H1 (cell line): ENCODE measurements at regions not wholly inside any gene's neighbourhood (a gene's known extent, or its start where the extent isn't known, plus 50 kb on each side); places are given as distances from the start of the nearest gene placed in this dataset.

Experiments used
- CTCF ChIA-PET: fragments of 300-600 bp; sonication (Branson Sonifier 250); formaldehyde crosslinking; loops from one replicate; lab custom pipeline; 2021; ENCODE audit not compliant: partially characterized antibody; lab: Charles Lee
- POLR2A ChIA-PET: fragments of 300-600 bp; sonication (Branson Sonifier 250); formaldehyde crosslinking; loops from one replicate; lab custom pipeline; 2021; ENCODE audit warnings: inconsistent platforms; ENCODE audit not compliant: partially characterized antibody; lab: Charles Lee
- DNase-seq, 2 experiments: peaks; one replicate each; pipeline versions ENCODE4 v3.0.0 to v3.0.0-alpha.2; 2010 to 2022; ENCODE audit warnings: low spot score in 2 of 2, low read depth in 1 of 2, mixed read lengths in 1 of 2
- FAIRE-seq: peaks from 2 replicates; lab custom pipeline; 2011; peaks lifted over from hg19 to GRCh38; lab: Jason Lieb, UNC
- H2AFZ ChIP-seq: 2 replicates; pipeline ENCODE4 v1.8.1; 2012; ENCODE audit warnings: low read length, inconsistent platforms
- H2AK5ac ChIP-seq: 2 replicates; pipeline ENCODE4 v1.6.1; 2013; ENCODE audit warnings: low read depth, low read length
- H2BK120ac ChIP-seq: replicated peaks from 2 replicates; pipeline ENCODE3; 2013; ENCODE audit warnings: low read depth, low read length, inconsistent platforms
- H2BK12ac ChIP-seq: 2 replicates; pipeline ENCODE4 v1.6.1; 2013; ENCODE audit warnings: low read depth, low read length
- H2BK15ac ChIP-seq: 2 replicates; pipeline ENCODE4 v1.6.1; 2013; ENCODE audit warnings: low read length
- H2BK20ac ChIP-seq: 2 replicates; pipeline ENCODE4 v1.6.1; 2013; ENCODE audit warnings: low read length
- H2BK5ac ChIP-seq: 2 replicates; pipeline ENCODE4 v1.6.1; 2013; ENCODE audit warnings: low read depth, low read length
- H3K14ac ChIP-seq: 2 replicates; pipeline ENCODE4 v1.6.1; 2013; ENCODE audit warnings: inconsistent platforms; ENCODE audit not compliant: insufficient read length
- H3K18ac ChIP-seq: 2 replicates; pipeline ENCODE4 v1.6.1; 2013; ENCODE audit warnings: low read length; ENCODE audit errors: extremely low read depth
- H3K23ac ChIP-seq: 2 replicates; pipeline ENCODE4 v1.6.1; 2013; ENCODE audit warnings: inconsistent platforms; ENCODE audit not compliant: insufficient read length
- H3K23me2 ChIP-seq: 2 replicates; pipeline ENCODE4 v1.6.1; 2013; ENCODE audit warnings: low read depth, low read length
- H3K27ac ChIP-seq: 2 replicates; pipeline ENCODE4 v1.6.1; 2011; ENCODE audit warnings: low read depth, low read length, inconsistent platforms
- H3K27me3 ChIP-seq, 4 experiments: replicated peaks in 1 of 4; 1 replicate in 1 of 4; 2 replicates in 3 of 4; pipeline versions ENCODE4 v1.6.1 to v1.8.1; 2011 to 2013; ENCODE audit warnings: low read length in 3 of 4, mild to moderate bottlenecking in 3 of 4, inconsistent platforms in 2 of 4, mixed read lengths in 2 of 4, moderate library complexity in 1 of 4; ENCODE audit not compliant: control insufficient read depth in 3 of 4, insufficient read depth in 3 of 4; ENCODE audit errors: extremely low read depth in 1 of 4
- H3K36me3 ChIP-seq, 4 experiments: 2 replicates each; pipeline versions ENCODE4 v1.6.1 to v1.8.1; 2011 to 2013; ENCODE audit warnings: mild to moderate bottlenecking in 4 of 4, low read length in 3 of 4, moderate library complexity in 2 of 4, control low read depth in 1 of 4, inconsistent platforms in 1 of 4; ENCODE audit not compliant: insufficient read depth in 4 of 4, control insufficient read depth in 2 of 4
- H3K4ac ChIP-seq: replicated peaks from 2 replicates; pipeline ENCODE3; 2013; ENCODE audit warnings: low read length, low read depth, mixed read lengths, inconsistent platforms; ENCODE audit not compliant: insufficient read length
- H3K4me1 ChIP-seq, 4 experiments: replicated peaks in 1 of 4; 1 replicate in 1 of 4; 2 replicates in 3 of 4; pipeline versions ENCODE4 v1.6.1 to v1.8.1; 2011 to 2013; ENCODE audit warnings: low read length in 3 of 4, inconsistent platforms in 2 of 4, mixed read lengths in 1 of 4; ENCODE audit not compliant: insufficient read depth in 4 of 4, control insufficient read depth in 3 of 4
- H3K4me2 ChIP-seq, 2 experiments: 2 replicates each; pipeline versions ENCODE4 v1.6.1 to v1.8.1; 2011 to 2013; ENCODE audit warnings: low read depth in 2 of 2, low read length in 2 of 2, control low read depth in 1 of 2, inconsistent platforms in 1 of 2, mild to moderate bottlenecking in 1 of 2; ENCODE audit not compliant: insufficient read depth in 1 of 2
- H3K4me3 ChIP-seq, 4 experiments: fragments of 200-600, 300-600 bp in 1 of 4; sonication (generic), shearing (Covaris generic), sonication (Bioruptor Twin) in 1 of 4; 2 replicates each; pipeline versions ENCODE4 v1.5.1 to v1.8.1; 2011 to 2016; ENCODE audit warnings: low read length in 4 of 4, low read depth in 3 of 4, control low read depth in 2 of 4, inconsistent platforms in 2 of 4, mild to moderate bottlenecking in 2 of 4, mixed read lengths in 1 of 4, moderate library complexity in 1 of 4; ENCODE audit not compliant: insufficient read depth in 2 of 4; ENCODE audit errors: extremely low read depth in 1 of 4
- H3K56ac ChIP-seq: replicated peaks from 2 replicates; pipeline ENCODE3; 2013; ENCODE audit warnings: low read depth, mild to moderate bottlenecking, mixed read lengths, low read length, inconsistent platforms; ENCODE audit not compliant: insufficient read length
- H3K79me1 ChIP-seq: 2 replicates; pipeline ENCODE4 v1.6.1; 2013; ENCODE audit warnings: low read depth, low read length, control low read depth
- H3K79me2 ChIP-seq, 2 experiments: 2 replicates each; pipeline versions ENCODE4 v1.6.1 to v1.8.1; 2012 to 2013; ENCODE audit warnings: low read length in 2 of 2, mild to moderate bottlenecking in 2 of 2, inconsistent platforms in 1 of 2; ENCODE audit not compliant: insufficient read depth in 2 of 2, control insufficient read depth in 1 of 2
- H3K9ac ChIP-seq, 4 experiments: replicated peaks in 1 of 4; 1 replicate in 1 of 4; 2 replicates in 3 of 4; pipeline versions ENCODE4 v1.6.1 to v1.8.1; 2011 to 2013; ENCODE audit warnings: low read depth in 3 of 4, low read length in 3 of 4, control low read depth in 2 of 4, mild to moderate bottlenecking in 2 of 4, moderate library complexity in 2 of 4, inconsistent platforms in 1 of 4; ENCODE audit errors: extremely low read depth in 1 of 4
- H3K9me3 ChIP-seq, 2 experiments: 2 replicates each; pipeline versions ENCODE4 v1.6.1 to v1.8.1; 2012 to 2013; ENCODE audit warnings: mild to moderate bottlenecking in 2 of 2, moderate library complexity in 2 of 2, control low read depth in 1 of 2, inconsistent platforms in 1 of 2, low read depth in 1 of 2, low read length in 1 of 2, mixed read lengths in 1 of 2; ENCODE audit not compliant: insufficient read depth in 2 of 2
- H4K20me1 ChIP-seq, 2 experiments: replicated peaks in 1 of 2; 2 replicates each; pipeline versions ENCODE3 to v1.8.1; 2011 to 2013; ENCODE audit warnings: inconsistent platforms in 2 of 2, low read length in 2 of 2, mild to moderate bottlenecking in 1 of 2; ENCODE audit not compliant: insufficient read depth in 2 of 2, control insufficient read depth in 1 of 2
- H4K5ac ChIP-seq: 2 replicates; pipeline ENCODE4 v1.6.1; 2013; ENCODE audit warnings: low read length, low read depth, mixed read lengths, inconsistent platforms; ENCODE audit not compliant: insufficient read length
- H4K8ac ChIP-seq: 2 replicates; pipeline ENCODE4 v1.8.0; 2013; ENCODE audit warnings: mild to moderate bottlenecking, moderate library complexity, low read length, inconsistent platforms; ENCODE audit not compliant: insufficient read depth; ENCODE audit errors: extremely low read depth
- H4K91ac ChIP-seq: replicated peaks from 2 replicates; pipeline ENCODE3; 2013; ENCODE audit warnings: low read length, mixed read lengths, inconsistent platforms; ENCODE audit not compliant: insufficient read length
- ASH2L ChIP-seq: fragments of 200-600, 300-600 bp; sonication (generic); IDR thresholded peaks from one replicate; pipeline ENCODE4 v1.7.1; 2017; ENCODE audit warnings: low read length
- BCL11A ChIP-seq, 2 experiments: IDR thresholded peaks; one replicate each; pipeline ENCODE4 v1.6.1; 2011; ENCODE audit warnings: low read depth in 2 of 2, low read length in 2 of 2, mild to moderate bottlenecking in 2 of 2
- CEBPB ChIP-seq: IDR thresholded peaks from 2 replicates; pipeline ENCODE4 v1.6.1; 2012; ENCODE audit warnings: low read depth, low read length
- CHD1 ChIP-seq: IDR thresholded peaks from 2 replicates; pipeline ENCODE4 v1.6.1; 2012; ENCODE audit warnings: low read depth, low read length, improper control_type of control experiment
- JUND ChIP-seq: IDR thresholded peaks from 2 replicates; pipeline ENCODE4 v1.6.1; 2011; ENCODE audit warnings: mild to moderate bottlenecking, improper control_type of control experiment, low read length
- NRF1 ChIP-seq: IDR thresholded peaks from 2 replicates; pipeline ENCODE4 v1.6.1; 2011; ENCODE audit warnings: mild to moderate bottlenecking, low read depth, low read length, improper control_type of control experiment
- PHF8 ChIP-seq: fragments of 200-600 bp; sonication (generic); conservative IDR thresholded peaks from 2 replicates; pipeline ENCODE4 v1.7.1; 2012; ENCODE audit warnings: low read depth, mild to moderate bottlenecking, inconsistent platforms, low read length, moderate library complexity
- RNF2 ChIP-seq: fragments of 200-900, 300-1000 bp; sonication (generic); IDR thresholded peaks from 2 replicates; pipeline ENCODE4 v1.7.1; 2016; ENCODE audit warnings: borderline replicate concordance, low read depth, mild to moderate bottlenecking, antibody characterized with exemption, low read length; ENCODE audit not compliant: poor library complexity, severe bottlenecking; ENCODE audit errors: missing control alignments
- SAP30 ChIP-seq: fragments of 300-600 bp; sonication (generic); IDR thresholded peaks from 2 replicates; pipeline ENCODE4 v1.7.1; 2012; ENCODE audit warnings: low read length, moderate library complexity, mild to moderate bottlenecking, inconsistent platforms; ENCODE audit not compliant: insufficient read depth, insufficient replicate concordance
- TCF12 ChIP-seq: IDR thresholded peaks from 2 replicates; pipeline ENCODE4 v1.6.1; 2011; ENCODE audit warnings: low read depth, mild to moderate bottlenecking, low read length
- YY1 ChIP-seq: IDR thresholded peaks from 2 replicates; pipeline ENCODE4 v1.6.1; 2011; ENCODE audit warnings: low read depth, mild to moderate bottlenecking, low read length
- ZNF274 ChIP-seq: IDR thresholded peaks from 2 replicates; pipeline ENCODE4 v1.7.0; 2012; ENCODE audit warnings: low read length, borderline replicate concordance; ENCODE audit errors: extremely low read depth
- WGBS, 2 experiments: shearing (Covaris generic) in 1 of 2; methylation state at CpG; one replicate each; pipeline versions ENCODE4 v1.1.6 to v1.1.7; 2013 to 2015; ENCODE audit warnings: low lambda C conversion rate in 2 of 2, mixed read lengths in 2 of 2, inconsistent platforms in 1 of 2, low coverage in 1 of 2, missing lambda C conversion rate in 1 of 2; ENCODE audit not compliant: insufficient replicate concordance in 2 of 2, insufficient coverage in 1 of 2, insufficient read length in 1 of 2; ENCODE audit errors: extremely low coverage in 1 of 2, missing lambda C conversion rate in 1 of 2; 5-methylcytosine and 5-hydroxymethylcytosine counted together

DNA sequence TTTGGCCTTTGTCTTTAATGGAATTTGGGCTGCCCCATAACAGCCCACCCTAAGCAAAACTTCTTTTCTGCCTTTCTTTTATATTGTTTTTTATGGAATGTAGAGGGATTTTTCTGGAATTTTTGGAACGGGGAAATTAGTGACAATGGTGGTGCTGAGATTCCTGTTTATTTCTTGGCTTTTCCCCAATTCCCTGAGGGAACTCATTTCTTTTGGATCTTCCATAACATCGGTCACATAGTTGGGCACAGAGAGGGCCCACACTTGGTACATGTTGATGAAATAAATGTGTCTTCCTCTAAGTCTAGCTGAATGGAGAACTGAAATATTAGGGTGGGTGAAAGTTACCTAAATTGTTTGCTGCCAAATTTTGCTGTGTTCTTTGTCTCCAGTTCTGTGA, 191.6 kb upstream of the TNP1 start:
- Histone ChIP-seq H3K14ac (no peak overlapping the region), H4K20me1 (no peaks in the 10 kb centered on the region), H4K8ac (no peak overlapping the region), H3K4me1 (no peaks in the 10 kb centered on the region), H3K56ac (no peak overlapping the region), H2AFZ (no peak overlapping the region), H3K36me3 (no peaks in the 10 kb centered on the region), H3K27me3 (no peaks in the 10 kb centered on the region; a peak in 1 of 7 replicates), H3K23ac (no peak overlapping the region), H4K5ac (no peak overlapping the region), H3K23me2 (no peaks in the 10 kb centered on the region), H2BK5ac (no peak overlapping the region), H3K9ac (no peak overlapping the region), H2BK15ac (no peak overlapping the region), H2BK120ac (no peak overlapping the region), H3K4me2 (no peak overlapping the region), H3K4ac (no peak overlapping the region), H2BK20ac (no peak overlapping the region), H3K79me1 (no peaks in the 10 kb centered on the region), H3K9me3 (no peaks in the 10 kb centered on the region)
- WGBS, 2 experiments = 60% methylated on average over 2 of the region's 2 CpGs; no CpG with 5 or more reads in 1 of the 2 experiments
- ChIA-PET POLR2A (no interaction called here), CTCF (interaction anchor here (1.8 kb wide), 1 partner anchor 8 kb away, joined by 10 read pairs; no protein-coding TSS in a partner anchor)
- DNase-seq = no peak
- TF ChIP-seq SAP30 = no peak
- TF ChIP-seq RNF2 = no peak
- no peak for TF ChIP-seq NRF1
- TF ChIP-seq YY1 = no peak
- no peak for TF ChIP-seq CHD1
- no peak for TF ChIP-seq ZNF274
- no peak for TF ChIP-seq ASH2L
- no peak for TF ChIP-seq CEBPB
- no peak for TF ChIP-seq PHF8
- TF ChIP-seq BCL11A (IDR thresholded peaks at IDR 0.05; ENCODE audit: low read depth in 2 of 2, low read length in 2 of 2) = no peak
- TF ChIP-seq TCF12 = no peak
- TF ChIP-seq JUND = no peak
- TF ChIP-seq, all 59 proteins: peak for 0
- no peak for FAIRE-seq
- H2BK12ac ChIP-seq = no peak overlapping the region
- H3K27ac ChIP-seq = no peak overlapping the region
- no peak overlapping the region for H3K18ac ChIP-seq
- no peak overlapping the region for H2AK5ac ChIP-seq
- no peaks in the 10 kb centered on the region for H3K79me2 ChIP-seq
- no peak overlapping the region for H3K4me3 ChIP-seq
- no peak overlapping the region for H4K91ac ChIP-seq
